HPDE6-E6E7 (cell line): ENCODE measurements at regions not wholly inside any gene's neighbourhood (a gene's known extent, or its start where the extent isn't known, plus 50 kb on each side); places are given as distances from the start of the nearest gene placed in this dataset.

ENCODE experiments used
- DNase-seq: peaks from one replicate; pipeline ENCODE4 v3.0.0; 2011; ENCODE audit warnings: missing footprints; ENCODE audit errors: extremely low spot score

DNA sequence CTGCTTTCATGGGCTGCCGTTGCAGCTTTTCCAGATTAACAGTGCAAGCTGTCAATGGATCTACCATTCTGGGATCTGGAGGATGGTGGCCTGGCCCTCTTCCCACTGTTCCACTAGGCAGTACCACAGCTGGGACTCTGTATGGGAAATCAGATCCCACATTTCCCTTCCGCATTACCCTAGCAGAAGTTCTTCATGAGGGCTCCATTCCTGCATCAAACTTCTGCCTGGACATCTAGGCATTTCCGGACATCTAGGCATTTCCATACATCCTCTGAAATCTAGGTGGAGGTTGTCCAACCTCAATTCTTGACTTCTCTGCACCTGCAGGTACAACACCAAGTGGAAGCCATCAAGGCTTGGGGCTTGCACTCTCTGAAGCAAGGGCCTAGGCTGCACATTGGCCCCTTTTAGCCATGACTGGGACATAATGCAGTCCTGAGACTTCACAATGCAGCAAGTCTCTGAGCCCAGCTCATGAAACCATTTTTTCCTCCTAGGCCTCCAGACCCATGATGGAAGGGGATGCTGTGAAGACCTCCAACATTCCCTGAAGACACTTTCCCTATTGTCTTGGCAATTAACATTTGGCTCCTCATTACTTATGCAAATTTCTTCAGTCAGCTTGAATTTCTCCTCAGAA, 863.3 kb downstream of the C12orf50 start:
- DNase-seq, result no peak

DNA sequence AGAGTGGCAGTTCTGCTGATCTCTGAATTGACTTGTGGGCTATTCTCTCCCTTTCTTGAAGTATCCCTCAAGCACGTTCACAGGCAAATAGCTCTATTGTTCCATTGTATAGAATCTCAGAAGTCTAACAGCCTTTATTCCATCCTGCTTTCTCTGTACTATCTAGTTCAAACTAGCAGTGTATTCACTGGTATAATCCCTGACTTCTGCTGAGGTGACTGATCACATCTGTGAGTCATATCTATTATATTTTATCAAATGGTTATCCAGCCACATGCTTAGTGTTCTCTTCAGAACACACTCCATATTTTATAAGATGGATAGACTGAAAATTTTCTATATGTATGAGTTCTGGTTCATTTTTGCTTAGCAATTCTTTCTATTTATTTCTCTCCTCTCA, 866.1 kb downstream of the C12orf50 start:
- DNase-seq, result no peak

DNA sequence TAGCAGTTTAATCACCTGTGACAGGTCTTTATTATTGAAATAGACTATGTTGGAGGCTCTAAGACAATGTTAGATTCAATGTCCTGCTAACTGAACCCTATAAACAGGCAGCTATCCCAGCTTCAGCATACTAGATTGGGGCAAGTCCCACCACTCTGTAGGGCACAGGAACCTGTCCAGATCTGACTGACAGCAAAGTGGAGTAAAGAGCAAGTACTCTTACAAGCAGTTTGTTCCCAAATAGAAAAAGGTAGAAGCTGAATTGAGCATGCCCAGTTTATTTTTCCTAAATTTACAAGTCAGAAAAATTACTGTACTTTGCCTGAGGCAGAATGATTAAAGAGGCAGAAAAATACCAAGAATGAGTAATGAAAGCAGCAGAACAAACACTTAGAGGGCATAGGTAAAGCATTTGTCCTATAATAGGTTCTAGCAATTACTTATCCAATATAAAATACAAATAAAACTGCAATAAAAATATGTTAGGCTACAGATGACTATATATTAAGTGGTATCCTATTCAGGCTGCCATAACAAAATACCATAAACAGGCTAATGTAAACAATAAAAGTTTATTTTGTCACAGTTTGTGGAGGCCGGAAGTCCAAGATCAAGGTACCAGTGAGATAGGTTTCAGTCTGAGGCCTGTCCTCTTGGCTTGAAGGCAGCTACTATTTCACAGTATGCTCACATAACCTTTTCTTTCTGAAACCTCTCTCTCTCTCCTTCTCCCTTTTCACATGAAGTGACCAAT, 868.2 kb downstream of the C12orf50 start:
- peak; percentile 21 for DNase-seq

DNA sequence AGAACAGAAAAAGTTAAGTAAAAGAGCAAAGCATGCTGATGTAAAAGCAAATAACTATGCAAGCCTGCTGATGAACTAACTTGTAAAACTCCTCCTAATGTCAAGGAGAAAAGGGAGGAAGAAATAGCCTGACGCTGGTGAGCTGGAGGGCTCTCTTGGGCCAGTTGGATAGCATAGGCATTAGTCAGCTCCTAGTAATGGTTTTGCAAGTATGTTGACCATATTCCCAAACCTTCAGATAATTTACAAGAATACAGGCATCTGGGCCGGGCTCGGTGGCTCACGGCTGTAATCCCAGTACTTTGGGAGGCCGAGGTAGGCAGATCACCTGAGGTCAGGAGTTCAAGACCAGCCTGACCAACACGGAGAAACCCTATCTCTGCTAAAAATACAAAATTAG, 871.4 kb downstream of the C12orf50 start:
- peak; percentile 60 for DNase-seq

DNA sequence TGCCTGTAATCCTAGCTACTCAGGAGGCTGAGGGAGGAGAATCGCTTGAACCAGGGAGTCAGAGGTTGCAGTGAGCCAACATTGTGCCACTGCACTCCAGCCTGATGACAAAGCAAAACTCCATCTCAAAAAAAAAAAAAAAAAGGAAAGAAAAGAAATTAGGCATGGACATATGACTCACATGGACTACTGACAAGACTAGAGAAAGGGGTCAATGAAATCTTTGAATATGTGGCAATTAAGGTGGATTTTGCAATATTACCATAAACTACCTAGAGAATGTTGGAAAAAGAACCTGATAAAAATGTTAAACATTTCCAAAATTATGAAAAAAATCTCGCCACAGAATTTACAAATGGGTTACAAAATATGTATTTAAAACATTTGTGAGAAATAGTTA, 873.6 kb downstream of the C12orf50 start:
- DNase-seq, result no peak

DNA sequence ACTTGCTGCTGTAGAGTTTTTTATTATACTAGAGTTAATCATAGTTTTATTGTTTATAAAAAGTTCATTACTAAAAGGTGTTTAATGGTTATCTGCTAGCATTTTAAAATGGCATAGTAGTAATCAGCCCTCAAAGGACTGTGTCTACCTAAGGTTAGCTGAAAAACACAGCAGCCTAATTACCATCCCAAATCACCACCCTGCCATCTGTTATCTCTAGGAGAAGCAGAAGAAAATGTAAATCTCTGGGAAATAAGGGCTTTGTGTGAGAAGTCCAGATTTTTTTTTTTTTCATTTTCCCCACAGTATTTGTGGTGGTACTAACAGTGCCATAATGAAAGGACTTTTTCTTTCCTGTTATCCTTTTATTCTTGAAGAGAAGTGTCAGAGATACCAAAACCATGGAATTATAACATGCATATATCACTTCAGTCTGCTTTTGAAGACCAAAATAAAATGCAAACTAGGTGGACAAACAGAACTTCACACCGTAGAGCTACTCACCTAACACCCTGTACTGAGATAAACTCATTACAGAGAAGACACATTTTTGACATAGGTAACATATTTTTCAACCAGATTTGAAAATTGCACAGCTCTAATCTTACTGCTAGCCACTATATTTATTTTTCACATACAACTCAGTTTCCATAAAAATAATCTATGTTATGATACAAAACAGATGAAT, 876.2 kb downstream of the C12orf50 start:
- no peak for DNase-seq

DNA sequence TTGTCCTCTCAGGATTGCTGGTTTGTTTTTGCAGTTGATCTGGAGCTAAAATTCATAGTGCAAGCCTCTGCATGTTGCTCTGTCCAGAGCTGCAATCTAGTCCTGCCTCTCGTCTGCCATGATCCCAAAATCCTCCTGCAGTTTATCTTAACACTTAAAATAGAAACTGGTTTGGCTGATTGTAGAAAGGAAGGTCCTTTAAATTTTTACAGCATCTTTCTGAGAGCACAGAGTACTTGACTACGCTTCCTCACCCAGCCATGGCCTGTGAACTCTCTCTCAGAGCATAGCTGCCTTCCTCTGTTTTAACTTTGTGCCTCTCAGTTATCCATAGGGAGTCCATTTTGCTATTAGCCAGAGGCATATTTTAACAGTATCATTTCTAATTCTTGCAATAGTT, 877.1 kb downstream of the C12orf50 start:
- DNase-seq, result no peak

DNA sequence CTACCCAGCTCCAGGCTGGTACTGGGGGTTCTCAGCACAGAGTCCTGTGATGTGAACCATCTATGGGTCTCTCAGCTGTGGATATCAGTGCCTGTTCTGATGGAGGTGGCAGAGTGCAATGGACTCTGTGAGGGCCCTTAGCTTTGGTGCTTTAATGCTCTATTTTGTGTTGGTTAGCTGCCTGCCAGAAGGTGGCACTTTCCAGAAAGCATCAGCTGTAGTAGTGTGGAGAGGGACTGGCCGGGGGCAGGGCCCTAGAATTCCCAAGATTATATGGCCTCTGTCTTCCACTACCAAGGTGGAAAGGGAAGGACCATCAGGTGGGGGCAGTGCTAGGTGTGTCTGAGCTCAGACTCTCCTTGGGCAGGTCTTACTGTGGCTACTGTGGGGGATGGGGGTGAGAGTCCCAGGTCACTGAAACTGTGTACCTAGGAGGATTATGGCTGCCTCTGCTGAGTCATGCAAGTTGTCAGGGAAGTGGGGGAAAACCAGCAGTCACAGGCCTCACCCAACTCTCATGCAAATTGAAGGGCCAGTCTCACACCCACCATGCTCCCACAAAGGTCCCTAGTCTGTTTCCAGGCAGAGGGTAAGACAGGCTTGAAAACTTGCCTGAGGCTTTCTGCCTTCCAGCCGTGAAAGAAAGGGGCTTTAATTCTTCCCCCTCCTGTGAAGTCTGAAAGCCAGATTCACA, 878.1 kb downstream of the C12orf50 start:
- no peak for DNase-seq

DNA sequence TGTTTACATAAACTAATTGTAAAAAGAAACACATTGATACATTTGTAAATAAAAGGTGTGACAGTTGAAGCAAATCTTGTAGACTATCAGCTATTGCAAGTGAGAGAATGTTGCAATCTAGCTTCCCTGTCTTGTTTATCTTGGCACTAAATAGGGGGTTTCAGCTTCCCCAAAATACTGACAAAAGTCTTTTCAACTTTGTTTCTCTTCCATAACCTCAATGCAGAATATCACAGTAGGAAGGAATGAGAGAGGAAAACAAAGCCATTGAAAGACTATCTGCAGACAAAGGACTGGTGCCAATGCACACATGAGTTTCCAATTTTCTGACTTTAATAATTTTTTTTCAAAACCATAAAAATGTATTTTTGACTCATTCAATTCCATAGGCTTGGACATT, 886.2 kb upstream of the MGAT4C start:
- DNase-seq, result no peak

DNA sequence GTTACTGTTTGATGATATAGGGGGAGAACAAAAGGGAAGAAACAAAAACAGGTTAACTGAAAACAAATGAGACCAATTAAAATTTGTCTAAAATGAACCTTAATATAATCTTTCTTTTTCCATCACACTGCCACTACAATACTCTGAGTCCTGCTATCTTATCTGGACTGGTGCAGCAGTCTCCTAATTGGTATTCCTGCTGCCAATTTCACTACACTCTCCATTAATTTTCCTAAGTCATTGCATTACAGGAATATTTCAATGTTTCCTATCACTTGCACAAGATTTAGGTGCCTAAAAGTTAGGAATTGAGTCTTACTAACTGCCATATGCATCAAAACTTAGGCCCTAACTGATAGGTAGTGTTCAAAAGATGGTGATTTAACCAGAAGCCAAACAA, 884.9 kb upstream of the MGAT4C start:
- DNase-seq, result no peak

DNA sequence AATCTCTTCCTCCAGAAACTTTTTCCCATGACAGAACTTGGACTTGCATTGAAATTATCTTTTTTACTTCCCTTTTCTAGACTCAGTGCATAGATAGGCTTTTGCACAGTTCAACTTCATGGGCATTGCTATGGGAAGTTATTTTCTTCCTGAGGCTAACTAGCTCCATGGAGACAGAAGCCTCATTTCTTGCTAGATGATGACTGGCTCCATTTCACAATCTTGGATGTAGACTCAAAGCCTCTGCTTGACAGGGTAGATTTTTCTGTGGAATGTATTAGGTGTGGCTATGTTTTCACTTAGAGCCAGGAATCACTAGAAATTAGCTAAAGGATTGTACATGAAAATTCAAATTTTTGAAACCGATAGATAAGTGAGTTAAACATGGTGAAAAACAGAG, 884.1 kb upstream of the MGAT4C start:
- DNase-seq, result peak; percentile 26

DNA sequence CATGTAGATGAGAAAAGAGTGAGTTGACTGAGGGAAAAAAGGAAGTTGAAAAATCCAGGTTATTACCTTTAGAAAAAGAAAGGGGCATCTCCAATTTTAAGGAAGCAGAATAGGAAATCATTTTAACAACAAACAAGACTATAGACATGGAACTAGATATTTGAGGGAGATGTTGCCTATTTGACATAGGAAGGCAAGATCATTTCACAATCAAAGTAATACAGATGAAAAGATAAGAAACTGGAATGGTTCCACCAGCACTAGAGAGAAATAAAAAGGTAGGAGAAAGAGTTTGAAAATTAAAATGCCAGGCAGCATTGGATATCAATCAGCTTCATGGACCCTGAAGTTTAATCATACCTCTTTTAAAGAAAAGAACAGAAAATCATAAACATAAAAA, 881.0 kb upstream of the MGAT4C start:
- DNase-seq, result no peak

DNA sequence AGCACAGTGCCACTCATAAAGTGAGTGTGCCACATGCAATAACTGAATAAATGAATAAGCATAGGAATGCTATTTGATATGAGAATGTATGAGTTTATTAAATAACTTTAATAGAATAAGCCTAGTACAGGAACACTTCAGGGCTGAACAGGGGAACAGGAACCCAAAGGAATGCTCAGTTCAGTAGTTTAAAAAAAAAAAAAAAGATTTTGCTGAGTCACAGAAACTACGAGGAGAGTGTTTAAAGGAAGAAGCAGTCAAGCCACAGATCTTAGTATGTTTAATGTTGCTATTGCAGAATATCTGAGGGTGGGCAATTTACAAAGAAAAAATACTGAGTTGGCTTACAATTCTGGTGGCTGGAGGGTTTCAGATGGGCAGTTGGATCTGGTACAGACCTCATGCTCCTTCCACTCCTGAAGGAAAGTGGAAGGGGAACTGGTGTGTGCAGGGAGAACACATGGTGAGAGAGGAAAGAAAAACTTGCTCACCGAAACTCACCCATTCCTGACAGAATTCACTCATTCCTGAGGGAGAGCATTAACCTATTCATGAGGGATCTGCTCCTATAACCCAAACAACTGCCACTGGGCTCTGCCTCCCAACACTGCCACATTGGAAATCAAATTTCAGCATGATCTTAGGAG, 880.3 kb upstream of the MGAT4C start:
- DNase-seq, result no peak

DNA sequence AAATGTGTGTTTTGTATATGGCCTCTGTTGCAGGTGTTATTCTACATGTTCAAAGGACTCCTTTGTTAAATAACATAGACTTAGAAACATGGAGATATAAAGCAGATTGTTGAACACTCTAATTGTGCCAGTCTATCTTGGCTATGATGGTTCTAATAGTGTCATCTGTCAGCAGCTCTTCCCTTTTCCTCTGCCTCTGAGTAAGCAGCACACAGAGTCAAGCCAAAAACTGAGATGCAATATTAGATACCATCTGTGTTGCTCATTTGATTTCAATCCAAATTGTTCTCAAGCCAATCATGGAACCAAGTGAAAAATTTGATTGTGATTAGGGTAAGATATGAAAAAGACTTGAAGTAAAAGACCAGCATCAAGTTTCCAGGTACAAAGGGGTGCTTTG, 871.1 kb upstream of the MGAT4C start:
- no peak for DNase-seq

DNA sequence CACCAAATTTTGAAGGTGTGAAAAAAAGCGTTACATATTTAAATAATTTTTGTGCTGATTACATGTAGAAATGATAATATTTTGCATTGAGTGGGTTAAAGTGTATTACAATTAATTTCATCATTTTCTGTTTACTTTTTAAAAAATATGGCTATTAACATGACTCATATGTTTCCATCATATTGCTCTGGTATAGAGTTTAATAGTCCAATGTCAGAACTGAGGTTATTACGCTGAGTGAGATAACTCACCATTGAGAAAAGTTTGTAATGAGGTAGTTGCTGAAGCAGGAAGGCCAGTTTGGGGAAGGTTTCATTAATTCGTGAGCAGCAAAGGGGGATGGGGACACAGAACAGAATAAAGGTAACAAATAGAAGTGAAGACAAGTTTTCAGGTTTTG, 865.7 kb upstream of the MGAT4C start:
- DNase-seq, result no peak

DNA sequence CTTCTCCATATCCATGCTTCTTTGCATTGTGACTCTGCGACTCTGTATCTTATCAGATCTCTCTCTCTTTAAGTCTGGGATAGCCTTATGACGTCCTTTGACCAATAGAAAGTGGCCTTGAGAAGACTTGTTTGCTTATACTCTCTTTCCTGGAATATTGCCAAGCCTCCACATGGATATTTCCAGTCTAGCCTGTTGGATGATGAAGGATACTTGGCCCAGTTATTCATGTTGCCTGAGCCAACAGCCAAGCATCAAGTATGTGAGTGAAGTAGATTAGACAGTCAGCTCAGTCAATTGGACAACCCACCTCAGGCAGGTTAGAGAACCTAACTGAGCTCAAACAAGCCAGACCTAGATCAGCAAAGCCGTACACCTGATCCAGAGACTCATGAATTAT, 864.2 kb upstream of the MGAT4C start:
- DNase-seq, result no peak

DNA sequence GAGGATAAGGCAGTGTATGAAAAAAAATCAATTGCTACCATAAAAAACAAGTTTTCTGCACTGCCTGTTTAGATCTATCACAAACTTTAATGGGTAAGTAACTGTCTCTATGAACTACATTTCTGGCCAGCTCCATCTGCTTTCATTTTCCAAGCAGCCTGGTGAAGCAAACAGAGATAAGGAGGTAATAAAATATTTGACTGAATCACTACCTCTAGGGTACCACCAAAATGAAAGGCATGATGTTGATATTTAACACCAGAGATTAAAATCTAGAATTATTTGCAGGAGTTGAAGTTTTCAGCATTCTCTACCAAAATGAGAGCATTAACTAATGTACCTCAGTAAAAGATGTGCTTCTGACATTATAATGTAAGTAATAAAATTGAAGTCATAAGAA, 863.5 kb upstream of the MGAT4C start:
- no peak for DNase-seq

DNA sequence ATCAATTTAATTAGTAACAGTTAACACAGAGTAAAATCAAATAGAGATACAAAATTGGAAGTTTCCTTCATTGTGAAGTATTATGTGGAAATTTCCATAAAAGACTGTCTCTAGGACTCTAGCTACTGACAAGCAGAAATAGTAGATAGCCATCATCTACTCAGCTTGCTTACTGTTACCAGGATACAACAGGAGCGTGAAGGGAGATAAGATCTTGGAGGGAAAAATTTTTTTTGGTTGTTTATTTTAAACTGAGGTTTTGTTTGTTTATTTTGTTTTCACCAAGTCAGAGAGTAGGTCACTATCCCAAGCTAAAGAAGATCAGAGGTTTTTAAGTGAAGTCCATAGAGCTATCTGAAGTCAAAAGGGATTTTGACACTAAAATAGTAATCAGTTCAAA, 861.3 kb upstream of the MGAT4C start:
- no peak for DNase-seq

DNA sequence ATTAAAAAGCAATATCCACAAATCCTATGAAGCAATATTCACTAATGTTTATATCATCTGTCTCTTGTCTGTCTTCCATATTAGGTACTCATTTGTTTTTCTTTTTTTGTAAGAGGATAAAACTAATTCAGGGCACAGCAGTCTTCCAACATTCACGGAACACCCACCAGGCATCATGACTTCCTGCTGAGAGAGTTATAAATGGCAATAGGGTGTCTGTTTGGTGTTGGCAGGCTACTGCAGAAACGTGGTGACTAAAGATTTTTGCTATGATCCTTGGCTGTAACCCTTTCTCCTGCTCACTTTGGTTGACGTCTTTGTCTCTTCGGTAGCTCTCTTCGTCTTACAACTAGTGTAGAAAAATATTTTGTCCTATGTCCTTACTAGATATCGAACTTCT, 860.6 kb upstream of the MGAT4C start:
- DNase-seq, result no peak

DNA sequence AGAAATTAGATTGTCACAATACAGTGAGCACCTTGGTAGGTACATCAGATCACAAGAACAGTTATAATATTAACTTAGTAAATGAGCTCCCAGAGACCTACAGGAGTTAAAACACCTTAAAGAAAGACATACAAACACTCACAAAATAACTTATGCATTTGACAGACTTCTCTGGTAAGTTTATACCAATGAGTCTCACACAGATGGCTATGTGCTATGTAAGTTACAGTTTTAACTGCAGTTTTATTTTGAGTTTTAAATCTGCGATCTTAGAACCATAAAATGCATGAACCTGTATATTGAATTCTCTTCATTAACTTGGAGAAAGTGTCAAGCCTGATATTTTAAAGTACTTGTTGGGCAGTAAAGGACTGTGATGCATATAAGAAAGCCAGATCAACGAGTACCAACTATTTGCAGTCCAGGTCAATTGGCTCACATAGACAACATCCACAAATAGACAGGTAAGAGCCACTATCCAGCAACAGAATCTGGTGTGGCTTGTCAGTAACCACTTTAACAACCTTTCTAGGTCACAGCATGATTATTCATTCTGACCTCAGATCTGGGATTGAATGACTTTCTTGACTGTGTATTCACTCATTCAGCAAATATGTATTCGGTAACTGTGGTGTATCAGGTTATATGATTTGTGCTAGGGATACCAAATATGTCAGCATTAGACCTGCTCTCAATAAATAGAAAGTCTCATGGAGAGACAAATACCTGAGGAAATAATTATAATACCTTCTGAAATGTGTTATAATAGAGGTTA, 856.6 kb upstream of the MGAT4C start:
- peak; percentile 3 for DNase-seq

DNA sequence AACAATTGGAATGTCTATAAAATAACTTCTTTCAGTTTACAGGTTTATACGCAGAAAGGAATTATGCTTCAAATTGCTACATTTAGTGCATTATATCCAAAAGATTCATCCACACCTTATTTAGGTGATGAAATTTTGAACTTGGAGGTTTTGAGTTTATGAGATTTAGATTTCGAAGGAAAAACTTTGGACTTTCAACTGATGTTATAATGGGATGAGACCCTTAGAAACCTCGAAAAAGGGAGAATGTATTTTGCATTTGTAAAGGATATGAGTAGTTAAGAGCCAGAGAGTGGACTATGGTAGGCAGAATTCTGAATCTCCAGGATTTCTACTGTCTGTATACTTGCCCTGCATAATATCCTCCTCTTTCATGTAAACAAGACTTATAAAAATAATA, 851.6 kb upstream of the MGAT4C start:
- no peak for DNase-seq
